ENCODE measurements at regions not wholly inside any gene's neighbourhood (a gene's known extent, or its start where the extent isn't known, plus 50 kb on each side); places are given as distances from the start of the nearest gene placed in this dataset.

DNA sequence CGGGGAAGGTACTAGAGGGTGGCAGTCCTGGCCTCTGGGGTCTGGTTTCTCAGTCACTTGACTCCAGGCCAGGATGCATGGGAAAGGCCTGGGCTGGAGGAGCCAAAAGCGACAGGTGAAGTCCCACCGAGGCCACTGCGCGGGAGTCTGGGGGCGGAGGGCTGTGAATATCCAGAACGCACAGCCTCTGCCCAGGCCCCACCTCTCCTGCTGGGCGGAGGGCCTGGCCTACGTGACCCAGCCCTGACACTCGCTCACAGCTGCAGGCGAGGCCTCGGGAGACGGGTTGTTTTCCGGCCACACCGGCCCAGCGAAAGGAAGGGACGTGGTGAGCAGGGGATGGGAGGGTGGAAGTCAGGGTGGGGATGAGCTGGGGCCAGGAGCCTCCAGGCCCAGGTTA is 91.2 kb downstream of the RFLNA start:
- H3K4me3 ChIP-seq (ENCODE audit: low read length): no peak overlapping the region
- H3K9me3 ChIP-seq (ENCODE audit: control insufficient read depth, low read length): no peaks in the 10 kb centered on the region
- H3K4me1 ChIP-seq (ENCODE audit: control insufficient read depth, insufficient read depth, low read length): peaks cover 4% of the 10 kb centered on the region
- WGBS, 2 experiments (ENCODE audit: insufficient coverage in 1 of 2, insufficient read length in 1 of 2): 80 to 90% methylated on average over 9 to 17 of the region's 17 CpGs
- Mint-ChIP-seq H3K4me3 (no peak overlapping the region), H3K27ac (peak overlapping the region; percentile 44), H3K4me1 (peaks cover 3% of the 10 kb centered on the region), H3K9me3 (no peaks in the 10 kb centered on the region), H3K27me3 (ENCODE audit: insufficient read depth) (no peaks in the 10 kb centered on the region), H3K36me3 (ENCODE audit: low read depth) (peaks cover 21% of the 10 kb centered on the region)
- TF ChIP-seq, protein P1, sequence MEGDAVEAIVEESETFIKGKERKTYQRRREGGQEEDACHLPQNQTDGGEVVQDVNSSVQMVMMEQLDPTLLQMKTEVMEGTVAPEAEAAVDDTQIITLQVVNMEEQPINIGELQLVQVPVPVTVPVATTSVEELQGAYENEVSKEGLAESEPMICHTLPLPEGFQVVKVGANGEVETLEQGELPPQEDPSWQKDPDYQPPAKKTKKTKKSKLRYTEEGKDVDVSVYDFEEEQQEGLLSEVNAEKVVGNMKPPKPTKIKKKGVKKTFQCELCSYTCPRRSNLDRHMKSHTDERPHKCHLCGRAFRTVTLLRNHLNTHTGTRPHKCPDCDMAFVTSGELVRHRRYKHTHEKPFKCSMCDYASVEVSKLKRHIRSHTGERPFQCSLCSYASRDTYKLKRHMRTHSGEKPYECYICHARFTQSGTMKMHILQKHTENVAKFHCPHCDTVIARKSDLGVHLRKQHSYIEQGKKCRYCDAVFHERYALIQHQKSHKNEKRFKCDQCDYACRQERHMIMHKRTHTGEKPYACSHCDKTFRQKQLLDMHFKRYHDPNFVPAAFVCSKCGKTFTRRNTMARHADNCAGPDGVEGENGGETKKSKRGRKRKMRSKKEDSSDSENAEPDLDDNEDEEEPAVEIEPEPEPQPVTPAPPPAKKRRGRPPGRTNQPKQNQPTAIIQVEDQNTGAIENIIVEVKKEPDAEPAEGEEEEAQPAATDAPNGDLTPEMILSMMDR (conservative IDR thresholded peaks at IDR 0.05): no peak
- DNase-seq: no peak
- no peaks in the 10 kb centered on the region for H3K27me3 ChIP-seq (ENCODE audit: control insufficient read depth, insufficient read depth, low read length, poor library complexity, severe bottlenecking)
- peaks cover 18% of the 10 kb centered on the region for H3K36me3 ChIP-seq (ENCODE audit: control insufficient read depth, insufficient read depth, low read length)
- no peak overlapping the region for H3K27ac ChIP-seq (ENCODE audit: low read depth, low read length)
- H3K9ac ChIP-seq (ENCODE audit: extremely low read depth, low read length, poor library complexity, severe bottlenecking): no peak overlapping the region

DNA sequence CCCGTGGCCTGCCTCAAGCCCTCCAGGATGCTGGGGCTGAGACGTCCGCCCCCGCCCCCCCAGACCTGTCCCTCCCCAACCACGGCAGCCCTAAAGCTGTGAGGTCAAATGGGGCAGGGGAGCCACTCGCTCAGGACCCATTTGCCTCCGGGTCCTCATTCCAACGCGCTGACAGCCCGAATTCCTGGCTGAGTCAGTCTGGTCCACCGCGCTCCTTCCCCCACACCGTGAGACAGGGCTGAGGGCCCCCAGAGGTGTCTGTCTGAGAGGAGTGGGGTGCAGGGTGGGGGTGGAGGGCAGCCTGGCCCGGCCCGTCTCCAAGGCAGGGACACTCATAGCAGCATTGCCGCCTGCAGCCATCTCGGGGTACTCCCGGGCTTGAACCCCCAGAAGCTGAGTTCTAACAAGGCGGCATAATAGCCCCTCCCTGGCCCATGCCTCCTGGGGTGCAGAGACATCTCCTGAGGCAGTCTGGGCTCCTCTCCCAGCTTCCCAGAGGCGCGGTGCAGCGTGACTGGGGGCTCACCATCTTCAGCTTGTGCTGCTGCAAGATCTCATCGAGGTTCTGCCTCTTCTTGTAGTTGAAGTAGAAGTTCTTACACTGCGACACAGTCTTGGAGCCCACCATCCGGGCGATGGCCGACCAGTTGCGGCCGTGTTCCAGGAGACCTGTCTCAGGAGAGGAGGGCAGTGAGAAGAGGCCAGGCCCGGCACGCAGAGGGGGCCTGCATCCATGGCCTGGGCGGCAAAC is 90.5 kb downstream of the RFLNA start:
- peaks cover 4% of the 10 kb centered on the region for H3K4me1 ChIP-seq (ENCODE audit: control insufficient read depth, insufficient read depth, low read length)
- H3K9me3 Mint-ChIP-seq: no peaks in the 10 kb centered on the region
- no peak overlapping the region for H3K4me3 Mint-ChIP-seq
- no peak overlapping the region for H3K9ac ChIP-seq (ENCODE audit: extremely low read depth, low read length, poor library complexity, severe bottlenecking)
- H3K4me3 ChIP-seq (ENCODE audit: low read length): no peak overlapping the region
- 85 to 87% methylated on average over 17 to 32 of the region's 32 CpGs for WGBS, 2 experiments (ENCODE audit: insufficient coverage in 1 of 2, insufficient read length in 1 of 2)
- H3K27ac Mint-ChIP-seq: peak overlapping the region; percentile 44
- TF ChIP-seq, protein P1 (conservative IDR thresholded peaks at IDR 0.05): no peak
- H3K9me3 ChIP-seq (ENCODE audit: control insufficient read depth, low read length): no peaks in the 10 kb centered on the region
- peaks cover 18% of the 10 kb centered on the region for H3K36me3 ChIP-seq (ENCODE audit: control insufficient read depth, insufficient read depth, low read length)
- H3K36me3 Mint-ChIP-seq (ENCODE audit: low read depth): peaks cover 20% of the 10 kb centered on the region
- DNase-seq: no peak
- H3K27me3 ChIP-seq (ENCODE audit: control insufficient read depth, insufficient read depth, low read length, poor library complexity, severe bottlenecking): no peaks in the 10 kb centered on the region
- H3K27ac ChIP-seq (ENCODE audit: low read depth, low read length): no peak overlapping the region
- no peaks in the 10 kb centered on the region for H3K27me3 Mint-ChIP-seq (ENCODE audit: insufficient read depth)
- peaks cover 3% of the 10 kb centered on the region for H3K4me1 Mint-ChIP-seq

DNA sequence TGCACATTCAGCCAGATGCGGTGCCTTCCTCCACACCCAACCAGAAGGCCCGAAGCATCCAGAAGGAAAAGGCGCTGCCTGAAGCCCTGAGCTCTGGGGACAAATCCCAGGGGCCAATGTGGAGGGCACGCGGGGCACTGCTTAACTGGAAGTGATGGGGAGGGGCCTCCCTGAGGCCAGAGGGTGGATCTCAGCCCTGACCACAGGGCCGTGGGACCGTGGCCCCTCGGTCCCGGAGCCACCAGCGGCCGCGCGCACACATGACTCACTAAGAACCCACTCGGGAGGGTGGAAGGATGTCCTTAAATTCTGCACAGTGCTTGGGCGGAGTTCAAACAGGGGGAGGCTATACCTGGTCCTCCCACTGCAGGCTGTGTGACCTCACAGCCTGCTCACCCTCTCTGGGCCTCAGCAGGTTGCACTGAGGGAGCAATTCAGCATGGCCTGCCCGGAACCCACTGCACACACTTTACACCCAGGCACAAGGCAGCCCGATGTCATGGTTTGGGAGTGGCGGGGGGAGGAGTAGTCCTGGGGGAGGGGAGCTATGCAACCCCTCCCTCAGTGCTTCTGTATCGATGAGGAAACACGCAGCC is 89.5 kb downstream of the RFLNA start:
- 95 to 96% methylated on average over 4 to 20 of the region's 20 CpGs for WGBS, 2 experiments (ENCODE audit: insufficient coverage in 1 of 2, insufficient read length in 1 of 2)
- H3K9me3 ChIP-seq (ENCODE audit: control insufficient read depth, low read length): no peaks in the 10 kb centered on the region
- DNase-seq: no peak
- H3K9me3 Mint-ChIP-seq: no peaks in the 10 kb centered on the region
- TF ChIP-seq, protein P1 (conservative IDR thresholded peaks at IDR 0.05): no peak
- H3K36me3 ChIP-seq (ENCODE audit: control insufficient read depth, insufficient read depth, low read length): peaks cover 22% of the 10 kb centered on the region
- H3K27me3 ChIP-seq (ENCODE audit: control insufficient read depth, insufficient read depth, low read length, poor library complexity, severe bottlenecking): no peaks in the 10 kb centered on the region
- H3K4me3 Mint-ChIP-seq: no peak overlapping the region
- peaks cover 22% of the 10 kb centered on the region for H3K36me3 Mint-ChIP-seq (ENCODE audit: low read depth)
- H3K9ac ChIP-seq (ENCODE audit: extremely low read depth, low read length, poor library complexity, severe bottlenecking): no peak overlapping the region
- H3K4me3 ChIP-seq (ENCODE audit: low read length): no peak overlapping the region
- no peaks in the 10 kb centered on the region for H3K4me1 ChIP-seq (ENCODE audit: control insufficient read depth, insufficient read depth, low read length)
- H3K4me1 Mint-ChIP-seq: no peaks in the 10 kb centered on the region
- H3K27me3 Mint-ChIP-seq (ENCODE audit: insufficient read depth): no peaks in the 10 kb centered on the region
- H3K27ac ChIP-seq (ENCODE audit: low read depth, low read length): no peak overlapping the region
- no peak overlapping the region for H3K27ac Mint-ChIP-seq

All from endodermal cell (in vitro differentiated cells).